Thyroid gland (tissue), 4 donors: ENCODE measurements at regions not wholly inside any gene's neighbourhood (a gene's known extent, or its start where the extent isn't known, plus 50 kb on each side); places are given as distances from the start of the nearest gene placed in this dataset.

ENCODE experiments used
- DNase-seq, 2 donors: peaks; one replicate each; pipeline ENCODE4 v3.0.0-alpha.2; 2019
- H3K27ac ChIP-seq, 3 donors: fragments of 200-600 bp; sonication (generic); 1 replicate in 2 of 3; 2 replicates in 1 of 3; pipeline ENCODE4 v1.5.1; 2016 to 2019; ENCODE audit warnings: mild to moderate bottlenecking in 1 of 3, moderate library complexity in 1 of 3
- H3K27me3 ChIP-seq: fragments of 200-600 bp; sonication (generic); one replicate; pipeline ENCODE4 v1.5.1; 2019
- H3K36me3 ChIP-seq, 2 donors: fragments of 200-600 bp; sonication (generic); one replicate each; pipeline ENCODE4 v1.5.1; 2016 to 2019
- H3K4me1 ChIP-seq, 2 donors: fragments of 200-600 bp; sonication (generic); one replicate each; pipeline ENCODE4 v1.5.1; 2017 to 2019
- H3K4me3 ChIP-seq, 3 donors: fragments of 200-600 bp; sonication (generic); replicated peaks in 1 of 3; 1 replicate in 2 of 3; 2 replicates in 1 of 3; pipeline ENCODE4 v1.5.1; 2016; ENCODE audit warnings: mild to moderate bottlenecking in 1 of 3
- H3K9me3 ChIP-seq: fragments of 200-600 bp; sonication (generic); one replicate; pipeline ENCODE4 v1.5.1; 2017
- POLR2A ChIP-seq, 2 donors: fragments of 450-650 bp; IDR thresholded peaks; one replicate each; pipeline ENCODE4 v1.6.1; 2017; ENCODE audit warnings: antibody characterized with exemption in 2 of 2, mild to moderate bottlenecking in 2 of 2, moderate library complexity in 1 of 2
- WGBS, 2 donors: methylation state at CpG; one replicate each; pipeline ENCODE4 v1.1.5; 2017; 5-methylcytosine and 5-hydroxymethylcytosine counted together
- intact Hi-C: fragments of 100-400 bp; cut with DNase I; formaldehyde crosslinking; loops from one replicate; pipeline ENCODE4 v1.15.1; 2023
- TF ChIP-seq, protein P1 (sequence below), 6 experiments: fragments of 200-600 bp in 3 of 6; fragments of 450-650 bp in 3 of 6; sonication (generic) in 3 of 6; IDR thresholded peaks; one replicate each; pipeline ENCODE4 v1.5.1; 2016 to 2019; ENCODE audit warnings: antibody characterized with exemption in 6 of 6, mild to moderate bottlenecking in 2 of 6, inconsistent platforms in 1 of 6, moderate library complexity in 1 of 6

DNA sequence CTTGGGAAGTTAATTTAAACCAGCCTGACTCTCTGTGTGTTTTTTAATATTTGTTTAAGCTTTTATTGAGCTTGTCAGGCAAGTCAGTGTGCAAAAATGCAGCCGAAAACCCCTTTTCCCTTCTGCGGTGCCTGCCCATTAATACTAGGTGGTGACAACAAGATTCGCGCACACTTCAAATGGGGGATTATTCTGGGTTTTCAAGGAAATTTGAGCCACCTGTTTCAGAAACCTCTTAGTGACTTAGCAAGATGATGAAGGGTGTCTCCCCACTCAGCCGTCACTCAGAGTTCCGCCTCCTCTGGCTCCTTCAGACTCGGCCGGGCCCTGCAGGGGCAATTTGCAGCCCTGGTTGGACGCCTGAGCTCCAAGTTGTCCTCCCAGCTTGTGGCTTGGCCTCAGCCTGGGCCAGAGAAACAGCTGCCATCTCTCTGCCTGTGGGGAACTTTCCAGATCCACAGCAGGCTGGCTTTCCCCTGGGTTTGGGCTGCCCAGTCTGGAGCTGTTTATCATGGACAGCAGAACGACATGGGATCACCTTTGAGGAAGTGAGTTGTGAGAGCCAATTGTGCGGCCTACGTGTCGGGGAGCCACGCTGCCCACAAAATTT lies 75.9 kb downstream of the SPRY4 start:
- no peak for TF ChIP-seq POLR2A (IDR thresholded peaks at IDR 0.05)
- TF ChIP-seq, protein P1, sequence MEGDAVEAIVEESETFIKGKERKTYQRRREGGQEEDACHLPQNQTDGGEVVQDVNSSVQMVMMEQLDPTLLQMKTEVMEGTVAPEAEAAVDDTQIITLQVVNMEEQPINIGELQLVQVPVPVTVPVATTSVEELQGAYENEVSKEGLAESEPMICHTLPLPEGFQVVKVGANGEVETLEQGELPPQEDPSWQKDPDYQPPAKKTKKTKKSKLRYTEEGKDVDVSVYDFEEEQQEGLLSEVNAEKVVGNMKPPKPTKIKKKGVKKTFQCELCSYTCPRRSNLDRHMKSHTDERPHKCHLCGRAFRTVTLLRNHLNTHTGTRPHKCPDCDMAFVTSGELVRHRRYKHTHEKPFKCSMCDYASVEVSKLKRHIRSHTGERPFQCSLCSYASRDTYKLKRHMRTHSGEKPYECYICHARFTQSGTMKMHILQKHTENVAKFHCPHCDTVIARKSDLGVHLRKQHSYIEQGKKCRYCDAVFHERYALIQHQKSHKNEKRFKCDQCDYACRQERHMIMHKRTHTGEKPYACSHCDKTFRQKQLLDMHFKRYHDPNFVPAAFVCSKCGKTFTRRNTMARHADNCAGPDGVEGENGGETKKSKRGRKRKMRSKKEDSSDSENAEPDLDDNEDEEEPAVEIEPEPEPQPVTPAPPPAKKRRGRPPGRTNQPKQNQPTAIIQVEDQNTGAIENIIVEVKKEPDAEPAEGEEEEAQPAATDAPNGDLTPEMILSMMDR (IDR thresholded peaks at IDR 0.05): no peak
- DNase-seq: no peak
- H3K4me1 ChIP-seq: no peaks in the 10 kb centered on the region
- H3K36me3 ChIP-seq: no peaks in the 10 kb centered on the region
- no peak overlapping the region for H3K4me3 ChIP-seq
- H3K27me3 ChIP-seq: no peaks in the 10 kb centered on the region
- H3K27ac ChIP-seq: no peak overlapping the region
- intact Hi-C loops: no loop called here
- no peaks in the 10 kb centered on the region for H3K9me3 ChIP-seq
- 70 to 84% methylated on average over 9 to 14 of the region's 14 CpGs for WGBS, 2 donors

GRCh38 chr5:142246258-142246657 lies 78.6 kb downstream of the SPRY4 start:
- no peak overlapping the region for H3K27ac ChIP-seq
- intact Hi-C loops: no loop called here
- no peak for TF ChIP-seq POLR2A (IDR thresholded peaks at IDR 0.05)
- TF ChIP-seq, protein P1 (IDR thresholded peaks at IDR 0.05): no peak
- H3K36me3 ChIP-seq: no peaks in the 10 kb centered on the region
- no peak overlapping the region for H3K4me3 ChIP-seq
- H3K9me3 ChIP-seq: no peaks in the 10 kb centered on the region
- 71 to 92% methylated on average over 9 of the region's 9 CpGs for WGBS, 2 donors
- no peaks in the 10 kb centered on the region for H3K4me1 ChIP-seq
- no peaks in the 10 kb centered on the region for H3K27me3 ChIP-seq
- no peak for DNase-seq

- 83 to 84% methylated on average over 5 of the region's 5 CpGs for WGBS, 2 donors
- intact Hi-C loops: no loop called here
- no peaks in the 10 kb centered on the region for H3K4me1 ChIP-seq
Observed at GRCh38 chr5:142245786-142246185, 79.0 kb downstream of the SPRY4 start.

GRCh38 chr5:142244440-142244839 lies 80.4 kb downstream of the SPRY4 start:
- H3K4me3 ChIP-seq: no peak overlapping the region
- H3K27ac ChIP-seq: no peak overlapping the region
- no peaks in the 10 kb centered on the region for H3K27me3 ChIP-seq
- 96 to 100% methylated on average over 1 of the region's 1 CpG for WGBS, 2 donors
- H3K36me3 ChIP-seq: no peaks in the 10 kb centered on the region
- TF ChIP-seq, protein P1 (IDR thresholded peaks at IDR 0.05): no peak
- TF ChIP-seq POLR2A (IDR thresholded peaks at IDR 0.05): no peak
- intact Hi-C loops: no loop called here
- no peak for DNase-seq
- no peaks in the 10 kb centered on the region for H3K9me3 ChIP-seq
- no peaks in the 10 kb centered on the region for H3K4me1 ChIP-seq

More at GRCh38 chr5:142245786-142246185, 79.0 kb downstream of the SPRY4 start:
- H3K27ac ChIP-seq: no peak overlapping the region
- H3K4me3 ChIP-seq: no peak overlapping the region
- H3K9me3 ChIP-seq: no peaks in the 10 kb centered on the region
- no peaks in the 10 kb centered on the region for H3K27me3 ChIP-seq
- TF ChIP-seq POLR2A (IDR thresholded peaks at IDR 0.05): no peak
- TF ChIP-seq, protein P1 (IDR thresholded peaks at IDR 0.05): no peak
- no peak for DNase-seq
- H3K36me3 ChIP-seq: no peaks in the 10 kb centered on the region

DNA sequence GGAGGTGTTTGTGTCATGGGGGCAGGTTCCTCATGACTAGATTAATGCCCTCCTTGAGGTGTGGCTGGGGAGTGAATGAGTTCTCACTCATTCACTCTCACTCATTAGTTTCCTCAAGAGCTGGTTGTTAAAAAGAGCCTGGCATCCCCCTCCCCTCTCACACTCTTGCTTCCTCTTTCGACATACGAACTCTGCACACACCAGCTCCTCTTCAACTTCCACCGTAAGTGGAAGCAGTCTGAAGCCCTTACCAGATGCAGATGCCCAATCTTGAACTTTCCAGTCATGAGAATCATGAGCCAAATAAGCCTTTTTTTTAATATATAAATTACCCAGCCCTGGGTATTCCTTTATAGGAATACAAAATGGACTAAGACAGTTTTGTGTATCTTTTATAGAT lies 82.5 kb downstream of the SPRY4 start:
- H3K4me3 ChIP-seq: no peak overlapping the region
- TF ChIP-seq, protein P1 (IDR thresholded peaks at IDR 0.05): no peak
- TF ChIP-seq POLR2A (IDR thresholded peaks at IDR 0.05): no peak
- no peaks in the 10 kb centered on the region for H3K4me1 ChIP-seq
- WGBS, 2 donors: 81 to 86% methylated on average over 3 of the region's 3 CpGs
- no peaks in the 10 kb centered on the region for H3K36me3 ChIP-seq
- no peaks in the 10 kb centered on the region for H3K9me3 ChIP-seq
- DNase-seq: no peak
- intact Hi-C loops: no loop called here
- H3K27me3 ChIP-seq: no peaks in the 10 kb centered on the region
- H3K27ac ChIP-seq: no peak overlapping the region
